Liver (tissue), 3 donors: ENCODE measurements at regions not wholly inside any gene's neighbourhood (a gene's known extent, or its start where the extent isn't known, plus 50 kb on each side); places are given as distances from the start of the nearest gene placed in this dataset.

Source experiments
- EGR1 ChIP-seq, 2 donors: IDR thresholded peaks; 2 replicates each; pipeline ENCODE4 v1.6.1; 2016 to 2018; ENCODE audit warnings: antibody characterized with exemption in 2 of 2, low read depth in 2 of 2
- JUND ChIP-seq, 2 donors: IDR thresholded peaks; 2 replicates each; pipeline ENCODE4 v1.6.1; 2016; ENCODE audit warnings: antibody characterized with exemption in 2 of 2
- NR2F2 ChIP-seq: IDR thresholded peaks from 2 replicates; pipeline ENCODE4 v1.6.1; 2016; ENCODE audit warnings: antibody characterized with exemption
- RAD21 ChIP-seq, 2 donors: IDR thresholded peaks; 2 replicates each; pipeline ENCODE4 v1.6.1; 2016; ENCODE audit warnings: antibody characterized with exemption in 2 of 2, mild to moderate bottlenecking in 2 of 2
- SP1 ChIP-seq: IDR thresholded peaks from 2 replicates; pipeline ENCODE4 v1.6.1; 2018; ENCODE audit warnings: antibody characterized with exemption, mild to moderate bottlenecking
- TAF1 ChIP-seq: conservative IDR thresholded peaks from 2 replicates; pipeline ENCODE4 v1.6.1; 2016; ENCODE audit warnings: antibody characterized with exemption, mild to moderate bottlenecking
- TF ChIP-seq, protein P1 (sequence below): IDR thresholded peaks from 2 replicates; pipeline ENCODE4 v1.6.1; 2016; ENCODE audit warnings: antibody characterized with exemption, mild to moderate bottlenecking
- TF ChIP-seq, protein P2 (sequence below): fragments of 150-350 bp; IDR thresholded peaks from 2 replicates; pipeline ENCODE4 v1.5.1; 2017; ENCODE audit warnings: improper control_type of control experiment, low read depth, low read length; ENCODE audit not compliant: missing input control
- TF ChIP-seq, protein P3 (sequence below): IDR thresholded peaks from 2 replicates; pipeline ENCODE4 v1.6.1; 2016; ENCODE audit warnings: antibody characterized with exemption
- donor health status: healthy.
- donor health status: healthy.

DNA sequence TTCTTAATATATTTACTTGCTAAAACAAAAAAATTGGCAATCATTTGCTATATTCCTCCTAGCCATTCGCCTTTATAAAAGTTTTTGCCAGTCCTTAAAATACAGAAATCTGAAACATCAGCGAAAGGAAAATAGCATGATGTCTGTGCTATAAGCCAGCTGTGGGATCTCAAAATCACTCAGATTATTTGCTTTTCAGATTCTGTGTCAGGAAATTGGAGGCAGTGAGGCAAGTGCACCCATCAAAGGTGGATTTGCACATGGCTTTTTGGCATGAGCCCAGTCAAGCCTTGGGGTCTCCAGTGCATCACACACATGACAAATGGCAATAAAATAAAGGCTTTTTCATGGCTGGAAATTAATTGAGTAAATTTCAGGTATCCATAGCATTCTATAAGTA is 196.8 kb upstream of the DAPK1 start:
- TF ChIP-seq JUND (IDR thresholded peaks at IDR 0.05), result no peak
- TF ChIP-seq, protein P1, sequence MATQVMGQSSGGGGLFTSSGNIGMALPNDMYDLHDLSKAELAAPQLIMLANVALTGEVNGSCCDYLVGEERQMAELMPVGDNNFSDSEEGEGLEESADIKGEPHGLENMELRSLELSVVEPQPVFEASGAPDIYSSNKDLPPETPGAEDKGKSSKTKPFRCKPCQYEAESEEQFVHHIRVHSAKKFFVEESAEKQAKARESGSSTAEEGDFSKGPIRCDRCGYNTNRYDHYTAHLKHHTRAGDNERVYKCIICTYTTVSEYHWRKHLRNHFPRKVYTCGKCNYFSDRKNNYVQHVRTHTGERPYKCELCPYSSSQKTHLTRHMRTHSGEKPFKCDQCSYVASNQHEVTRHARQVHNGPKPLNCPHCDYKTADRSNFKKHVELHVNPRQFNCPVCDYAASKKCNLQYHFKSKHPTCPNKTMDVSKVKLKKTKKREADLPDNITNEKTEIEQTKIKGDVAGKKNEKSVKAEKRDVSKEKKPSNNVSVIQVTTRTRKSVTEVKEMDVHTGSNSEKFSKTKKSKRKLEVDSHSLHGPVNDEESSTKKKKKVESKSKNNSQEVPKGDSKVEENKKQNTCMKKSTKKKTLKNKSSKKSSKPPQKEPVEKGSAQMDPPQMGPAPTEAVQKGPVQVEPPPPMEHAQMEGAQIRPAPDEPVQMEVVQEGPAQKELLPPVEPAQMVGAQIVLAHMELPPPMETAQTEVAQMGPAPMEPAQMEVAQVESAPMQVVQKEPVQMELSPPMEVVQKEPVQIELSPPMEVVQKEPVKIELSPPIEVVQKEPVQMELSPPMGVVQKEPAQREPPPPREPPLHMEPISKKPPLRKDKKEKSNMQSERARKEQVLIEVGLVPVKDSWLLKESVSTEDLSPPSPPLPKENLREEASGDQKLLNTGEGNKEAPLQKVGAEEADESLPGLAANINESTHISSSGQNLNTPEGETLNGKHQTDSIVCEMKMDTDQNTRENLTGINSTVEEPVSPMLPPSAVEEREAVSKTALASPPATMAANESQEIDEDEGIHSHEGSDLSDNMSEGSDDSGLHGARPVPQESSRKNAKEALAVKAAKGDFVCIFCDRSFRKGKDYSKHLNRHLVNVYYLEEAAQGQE, result no peak
- TF ChIP-seq, protein P2, sequence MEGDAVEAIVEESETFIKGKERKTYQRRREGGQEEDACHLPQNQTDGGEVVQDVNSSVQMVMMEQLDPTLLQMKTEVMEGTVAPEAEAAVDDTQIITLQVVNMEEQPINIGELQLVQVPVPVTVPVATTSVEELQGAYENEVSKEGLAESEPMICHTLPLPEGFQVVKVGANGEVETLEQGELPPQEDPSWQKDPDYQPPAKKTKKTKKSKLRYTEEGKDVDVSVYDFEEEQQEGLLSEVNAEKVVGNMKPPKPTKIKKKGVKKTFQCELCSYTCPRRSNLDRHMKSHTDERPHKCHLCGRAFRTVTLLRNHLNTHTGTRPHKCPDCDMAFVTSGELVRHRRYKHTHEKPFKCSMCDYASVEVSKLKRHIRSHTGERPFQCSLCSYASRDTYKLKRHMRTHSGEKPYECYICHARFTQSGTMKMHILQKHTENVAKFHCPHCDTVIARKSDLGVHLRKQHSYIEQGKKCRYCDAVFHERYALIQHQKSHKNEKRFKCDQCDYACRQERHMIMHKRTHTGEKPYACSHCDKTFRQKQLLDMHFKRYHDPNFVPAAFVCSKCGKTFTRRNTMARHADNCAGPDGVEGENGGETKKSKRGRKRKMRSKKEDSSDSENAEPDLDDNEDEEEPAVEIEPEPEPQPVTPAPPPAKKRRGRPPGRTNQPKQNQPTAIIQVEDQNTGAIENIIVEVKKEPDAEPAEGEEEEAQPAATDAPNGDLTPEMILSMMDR, result no peak
- TF ChIP-seq EGR1 (IDR thresholded peaks at IDR 0.05; ENCODE audit: low read depth in 2 of 2), result no peak
- TF ChIP-seq NR2F2, result no peak
- TF ChIP-seq, protein P3, sequence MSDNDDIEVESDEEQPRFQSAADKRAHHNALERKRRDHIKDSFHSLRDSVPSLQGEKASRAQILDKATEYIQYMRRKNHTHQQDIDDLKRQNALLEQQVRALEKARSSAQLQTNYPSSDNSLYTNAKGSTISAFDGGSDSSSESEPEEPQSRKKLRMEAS, result no peak
- TF ChIP-seq SP1, result no peak
- TF ChIP-seq RAD21 (IDR thresholded peaks at IDR 0.05), result no peak
- no peak for TF ChIP-seq TAF1
